ENCODE measurements at regions not wholly inside any gene's neighbourhood (a gene's known extent, or its start where the extent isn't known, plus 50 kb on each side); places are given as distances from the start of the nearest gene placed in this dataset.

DNA sequence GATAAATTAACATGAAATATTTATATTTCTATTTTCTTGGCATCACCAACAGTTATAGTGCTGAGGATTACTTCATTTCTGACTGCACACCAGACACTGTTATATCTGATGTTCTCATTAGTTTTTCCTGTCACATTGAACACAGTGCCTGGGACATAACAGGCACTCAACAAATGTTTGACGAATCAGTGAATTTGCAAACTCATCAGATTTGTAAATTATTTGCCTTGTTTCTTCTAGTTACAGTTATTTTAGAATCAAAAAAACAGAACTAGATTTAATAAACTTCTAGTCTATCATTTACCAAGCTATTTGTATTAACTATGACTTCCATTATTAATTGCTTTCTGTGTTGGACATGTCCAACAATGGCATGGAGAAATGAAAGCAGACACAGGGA lies 483.3 kb downstream of the KLHL13 start:
- Histone ChIP-seq H3F3A (ENCODE audit: insufficient read depth, low read length) (no peaks in the 10 kb centered on the region), H3K27ac (ENCODE audit: low read length) (no peak overlapping the region), H4K20me1 (ENCODE audit: insufficient read depth, low read length) (no peaks in the 10 kb centered on the region), H3K79me2 (ENCODE audit: low read length) (no peaks in the 10 kb centered on the region), H3K4me2 (ENCODE audit: low read depth, low read length) (no peak overlapping the region), H3K4me1 (ENCODE audit: low read length) (no peaks in the 10 kb centered on the region), H3K36me3 (replicated peaks; ENCODE audit: insufficient read depth, low read length) (no peaks in the 10 kb centered on the region), H3K9me3 (replicated peaks; ENCODE audit: insufficient read depth, low read length) (no peaks in the 10 kb centered on the region), H3K9ac (ENCODE audit: low read length) (no peak overlapping the region), H2AFZ (ENCODE audit: low read length) (no peak overlapping the region), H3K4me3 (ENCODE audit: low read length) (no peak overlapping the region), H3K9me2 (replicated peaks; ENCODE audit: insufficient read depth, low read length) (no peaks in the 10 kb centered on the region), H3K27me3 (replicated peaks; ENCODE audit: insufficient read depth, low read length) (no peaks in the 10 kb centered on the region)
- TF ChIP-seq EZH2 (optimal IDR thresholded peaks at IDR 0.05; ENCODE audit: low read depth, low read length) (no peak), EZH2phosphoT487 (IDR thresholded peaks at IDR 0.05; ENCODE audit: low read length) (no peak)
- TF ChIP-seq, protein P1, sequence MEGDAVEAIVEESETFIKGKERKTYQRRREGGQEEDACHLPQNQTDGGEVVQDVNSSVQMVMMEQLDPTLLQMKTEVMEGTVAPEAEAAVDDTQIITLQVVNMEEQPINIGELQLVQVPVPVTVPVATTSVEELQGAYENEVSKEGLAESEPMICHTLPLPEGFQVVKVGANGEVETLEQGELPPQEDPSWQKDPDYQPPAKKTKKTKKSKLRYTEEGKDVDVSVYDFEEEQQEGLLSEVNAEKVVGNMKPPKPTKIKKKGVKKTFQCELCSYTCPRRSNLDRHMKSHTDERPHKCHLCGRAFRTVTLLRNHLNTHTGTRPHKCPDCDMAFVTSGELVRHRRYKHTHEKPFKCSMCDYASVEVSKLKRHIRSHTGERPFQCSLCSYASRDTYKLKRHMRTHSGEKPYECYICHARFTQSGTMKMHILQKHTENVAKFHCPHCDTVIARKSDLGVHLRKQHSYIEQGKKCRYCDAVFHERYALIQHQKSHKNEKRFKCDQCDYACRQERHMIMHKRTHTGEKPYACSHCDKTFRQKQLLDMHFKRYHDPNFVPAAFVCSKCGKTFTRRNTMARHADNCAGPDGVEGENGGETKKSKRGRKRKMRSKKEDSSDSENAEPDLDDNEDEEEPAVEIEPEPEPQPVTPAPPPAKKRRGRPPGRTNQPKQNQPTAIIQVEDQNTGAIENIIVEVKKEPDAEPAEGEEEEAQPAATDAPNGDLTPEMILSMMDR (IDR thresholded peaks at IDR 0.05; ENCODE audit: low read length) = no peak
- no peak for DNase-seq

DNA sequence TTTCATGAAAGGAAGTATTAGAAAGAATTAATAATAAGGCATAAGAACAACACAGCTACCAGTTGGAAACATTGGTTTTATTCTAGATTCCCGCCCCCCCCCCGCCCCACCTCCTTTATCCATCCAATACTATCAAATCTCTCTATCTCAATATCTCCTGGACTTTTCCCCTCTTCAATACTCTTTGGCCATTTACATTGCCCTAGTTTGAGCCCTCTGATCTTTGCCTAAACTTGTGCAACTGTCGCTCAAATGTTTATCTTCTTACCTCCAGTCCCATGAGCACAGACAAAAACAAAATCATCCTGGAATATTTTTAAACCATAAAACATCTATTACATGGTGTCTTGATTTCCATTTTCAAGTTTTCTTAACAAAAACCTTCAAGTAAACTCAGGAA lies 488.2 kb downstream of the KLHL13 start:
- H4K20me1 ChIP-seq (ENCODE audit: insufficient read depth, low read length) = no peaks in the 10 kb centered on the region
- no peak for DNase-seq

DNA sequence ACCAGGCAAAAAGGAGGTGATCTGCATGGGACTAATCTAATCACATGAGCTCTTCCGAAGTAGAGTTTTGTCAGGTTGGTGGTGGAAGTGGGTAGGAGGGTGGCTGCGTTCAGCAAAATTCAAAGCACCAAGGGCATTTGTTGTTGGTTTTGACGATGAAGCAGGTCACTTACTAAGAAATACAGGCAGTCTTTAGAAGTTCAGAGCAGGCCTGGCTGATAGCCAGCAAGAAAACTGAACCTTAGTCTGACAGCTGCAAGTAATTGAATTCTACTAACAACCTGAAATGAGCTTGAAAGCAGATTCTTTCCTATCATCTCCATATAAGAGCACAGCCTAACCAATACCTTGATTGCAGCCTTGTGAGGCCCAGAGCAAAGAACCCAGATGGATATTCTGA lies 505.8 kb downstream of the KLHL13 start:
- no peaks in the 10 kb centered on the region for H3K27me3 ChIP-seq (replicated peaks; ENCODE audit: insufficient read depth, low read length)
- no peak for DNase-seq
- no peaks in the 10 kb centered on the region for H3K9me3 ChIP-seq (replicated peaks; ENCODE audit: insufficient read depth, low read length)

More for the DNA sequence above, 488.2 kb downstream of the KLHL13 start:
- Histone ChIP-seq H3K27ac (ENCODE audit: low read length) (no peak overlapping the region), H3K9me3 (replicated peaks; ENCODE audit: insufficient read depth, low read length) (no peaks in the 10 kb centered on the region), H3K9me2 (replicated peaks; ENCODE audit: insufficient read depth, low read length) (no peaks in the 10 kb centered on the region), H3K36me3 (replicated peaks; ENCODE audit: insufficient read depth, low read length) (no peaks in the 10 kb centered on the region), H3K4me2 (ENCODE audit: low read depth, low read length) (no peak overlapping the region), H3F3A (ENCODE audit: insufficient read depth, low read length) (no peaks in the 10 kb centered on the region), H2AFZ (ENCODE audit: low read length) (no peak overlapping the region), H3K4me1 (ENCODE audit: low read length) (no peaks in the 10 kb centered on the region), H3K4me3 (ENCODE audit: low read length) (no peak overlapping the region), H3K79me2 (ENCODE audit: low read length) (no peaks in the 10 kb centered on the region), H3K9ac (ENCODE audit: low read length) (no peak overlapping the region), H3K27me3 (replicated peaks; ENCODE audit: insufficient read depth, low read length) (no peaks in the 10 kb centered on the region)
- TF ChIP-seq, protein P1 (IDR thresholded peaks at IDR 0.05; ENCODE audit: low read length) = no peak

More for the DNA sequence above, 505.8 kb downstream of the KLHL13 start:
- TF ChIP-seq EZH2 (optimal IDR thresholded peaks at IDR 0.05; ENCODE audit: low read depth, low read length) (no peak), EZH2phosphoT487 (IDR thresholded peaks at IDR 0.05; ENCODE audit: low read length) (no peak)
- TF ChIP-seq, protein P1 (IDR thresholded peaks at IDR 0.05; ENCODE audit: low read length) = no peak
- H3K79me2 ChIP-seq (ENCODE audit: low read length) = no peaks in the 10 kb centered on the region
- H2AFZ ChIP-seq (ENCODE audit: low read length) = no peak overlapping the region
- H3K4me2 ChIP-seq (ENCODE audit: low read depth, low read length) = no peak overlapping the region
- no peaks in the 10 kb centered on the region for H3F3A ChIP-seq (ENCODE audit: insufficient read depth, low read length)
- H3K9me2 ChIP-seq (replicated peaks; ENCODE audit: insufficient read depth, low read length) = no peaks in the 10 kb centered on the region
- H3K4me3 ChIP-seq (ENCODE audit: low read length) = no peak overlapping the region
- no peaks in the 10 kb centered on the region for H3K36me3 ChIP-seq (replicated peaks; ENCODE audit: insufficient read depth, low read length)
- no peaks in the 10 kb centered on the region for H4K20me1 ChIP-seq (ENCODE audit: insufficient read depth, low read length)
- H3K27ac ChIP-seq (ENCODE audit: low read length) = no peak overlapping the region
- H3K4me1 ChIP-seq (ENCODE audit: low read length) = no peaks in the 10 kb centered on the region
- no peak overlapping the region for H3K9ac ChIP-seq (ENCODE audit: low read length)
